ENCODE measurements at regions not wholly inside any gene's neighbourhood (a gene's known extent, or its start where the extent isn't known, plus 50 kb on each side); places are given as distances from the start of the nearest gene placed in this dataset.

DNA sequence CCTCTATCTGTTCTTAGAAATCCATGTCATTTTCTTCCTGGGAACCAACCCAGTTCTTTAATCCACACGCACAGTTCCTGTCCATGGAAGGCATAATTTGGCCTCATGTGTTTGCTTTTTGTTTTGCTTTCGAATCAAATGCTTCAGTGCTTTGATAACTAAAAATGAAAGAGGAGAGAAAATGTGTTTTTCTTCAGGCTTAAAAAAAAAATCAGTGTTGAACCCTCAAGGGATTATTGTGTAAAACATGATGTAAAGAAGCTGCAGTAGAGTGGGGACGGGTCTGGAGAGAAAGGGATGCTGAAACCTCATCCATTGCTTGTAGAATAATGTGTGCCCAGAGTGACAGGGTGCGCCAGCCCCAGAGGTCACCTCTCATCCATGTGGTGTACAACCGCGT lies 197.5 kb upstream of the JARID2 start:
- no peaks in the 10 kb centered on the region for H3K9me2 ChIP-seq (replicated peaks; ENCODE audit: insufficient read depth)
- no peak for DNase-seq (ENCODE audit: low spot score)
- no peaks in the 10 kb centered on the region for H3K27me3 ChIP-seq
- WGBS (ENCODE audit: low lambda C conversion rate, missing lambda C conversion rate) = 95% methylated on average over 6 of the region's 6 CpGs
- no peak overlapping the region for H3K27ac ChIP-seq
- no peaks in the 10 kb centered on the region for H3K9me3 ChIP-seq (ENCODE audit: low read depth)
- H3K4me2 ChIP-seq = no peak overlapping the region
- H3K4me1 ChIP-seq (ENCODE audit: insufficient read depth) = peaks cover 7% of the 10 kb centered on the region
- H2AFZ ChIP-seq = no peak overlapping the region
- no peaks in the 10 kb centered on the region for H4K20me1 ChIP-seq (ENCODE audit: insufficient read depth, poor library complexity, severe bottlenecking)
- TF ChIP-seq EZH2 (IDR thresholded peaks at IDR 0.05; ENCODE audit: borderline replicate concordance) (no peak), EZH2phosphoT487 (IDR thresholded peaks at IDR 0.05; ENCODE audit: low read depth, severe bottlenecking, unreplicated experiment) (no peak)
- TF ChIP-seq, protein P1, sequence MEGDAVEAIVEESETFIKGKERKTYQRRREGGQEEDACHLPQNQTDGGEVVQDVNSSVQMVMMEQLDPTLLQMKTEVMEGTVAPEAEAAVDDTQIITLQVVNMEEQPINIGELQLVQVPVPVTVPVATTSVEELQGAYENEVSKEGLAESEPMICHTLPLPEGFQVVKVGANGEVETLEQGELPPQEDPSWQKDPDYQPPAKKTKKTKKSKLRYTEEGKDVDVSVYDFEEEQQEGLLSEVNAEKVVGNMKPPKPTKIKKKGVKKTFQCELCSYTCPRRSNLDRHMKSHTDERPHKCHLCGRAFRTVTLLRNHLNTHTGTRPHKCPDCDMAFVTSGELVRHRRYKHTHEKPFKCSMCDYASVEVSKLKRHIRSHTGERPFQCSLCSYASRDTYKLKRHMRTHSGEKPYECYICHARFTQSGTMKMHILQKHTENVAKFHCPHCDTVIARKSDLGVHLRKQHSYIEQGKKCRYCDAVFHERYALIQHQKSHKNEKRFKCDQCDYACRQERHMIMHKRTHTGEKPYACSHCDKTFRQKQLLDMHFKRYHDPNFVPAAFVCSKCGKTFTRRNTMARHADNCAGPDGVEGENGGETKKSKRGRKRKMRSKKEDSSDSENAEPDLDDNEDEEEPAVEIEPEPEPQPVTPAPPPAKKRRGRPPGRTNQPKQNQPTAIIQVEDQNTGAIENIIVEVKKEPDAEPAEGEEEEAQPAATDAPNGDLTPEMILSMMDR (IDR thresholded peaks at IDR 0.05; ENCODE audit: poor library complexity) = no peak
- H3K4me3 ChIP-seq = no peak overlapping the region
- no peaks in the 10 kb centered on the region for H3K79me2 ChIP-seq
- H3K36me3 ChIP-seq (replicated peaks; ENCODE audit: insufficient read depth, low read depth) = no peaks in the 10 kb centered on the region

- no peak for DNase-seq (ENCODE audit: low spot score)
- 52% methylated on average over 9 of the region's 9 CpGs for WGBS (ENCODE audit: low lambda C conversion rate, missing lambda C conversion rate)
- TF ChIP-seq, protein P1 (IDR thresholded peaks at IDR 0.05; ENCODE audit: poor library complexity) = no peak
- no peak for TF ChIP-seq EZH2 (IDR thresholded peaks at IDR 0.05; ENCODE audit: borderline replicate concordance)
- TF ChIP-seq EZH2phosphoT487 (IDR thresholded peaks at IDR 0.05; ENCODE audit: low read depth, severe bottlenecking, unreplicated experiment) = no peak
- Histone ChIP-seq H3K36me3 (replicated peaks; ENCODE audit: insufficient read depth, low read depth) (no peaks in the 10 kb centered on the region), H3K9me2 (replicated peaks; ENCODE audit: insufficient read depth) (no peaks in the 10 kb centered on the region), H2AFZ (no peak overlapping the region), H3K79me2 (no peaks in the 10 kb centered on the region), H4K20me1 (ENCODE audit: insufficient read depth, poor library complexity, severe bottlenecking) (no peaks in the 10 kb centered on the region), H3K27me3 (no peaks in the 10 kb centered on the region), H3K4me3 (no peak overlapping the region), H3K4me2 (no peak overlapping the region), H3K9me3 (ENCODE audit: low read depth) (no peaks in the 10 kb centered on the region), H3K4me1 (ENCODE audit: insufficient read depth) (no peaks in the 10 kb centered on the region), H3K27ac (no peak overlapping the region)
Measured at GRCh38 chr6:15058200-15059061, 187.4 kb upstream of the JARID2 start.

DNA sequence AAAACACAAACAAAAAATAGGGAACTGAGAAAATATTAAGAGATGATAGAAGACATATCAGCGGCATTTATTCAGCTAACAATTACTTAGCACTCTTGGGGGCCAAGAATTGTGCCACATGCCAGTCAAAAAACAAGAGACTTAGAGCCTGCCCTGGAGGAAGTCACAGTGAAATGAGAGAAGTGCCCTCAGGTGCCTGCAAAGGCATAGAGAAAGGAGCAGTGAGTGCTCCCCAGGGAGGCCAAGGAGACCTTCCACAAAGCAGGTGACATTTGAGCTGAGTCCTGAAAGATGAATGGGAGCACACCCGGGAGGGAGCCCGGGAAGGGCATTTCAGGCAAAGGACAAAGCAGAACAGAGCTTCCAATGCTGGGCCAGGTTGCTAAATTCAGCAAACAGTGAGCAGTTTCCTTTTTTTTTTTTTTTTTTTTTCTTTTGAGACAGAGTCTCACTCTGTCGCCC lies 184.7 kb upstream of the JARID2 start:
- Histone ChIP-seq H3K9me2 (replicated peaks; ENCODE audit: insufficient read depth) (no peaks in the 10 kb centered on the region), H3K9me3 (ENCODE audit: low read depth) (no peaks in the 10 kb centered on the region), H3K27ac (no peak overlapping the region), H3K4me1 (ENCODE audit: insufficient read depth) (peaks cover 12% of the 10 kb centered on the region), H3K36me3 (replicated peaks; ENCODE audit: insufficient read depth, low read depth) (no peaks in the 10 kb centered on the region), H3K27me3 (no peaks in the 10 kb centered on the region), H3K4me3 (no peak overlapping the region), H3K4me2 (no peak overlapping the region), H4K20me1 (ENCODE audit: insufficient read depth, poor library complexity, severe bottlenecking) (no peaks in the 10 kb centered on the region), H3K79me2 (no peaks in the 10 kb centered on the region), H2AFZ (no peak overlapping the region)
- no peak for DNase-seq (ENCODE audit: low spot score)
- WGBS (ENCODE audit: low lambda C conversion rate, missing lambda C conversion rate) = 65% methylated on average over 4 of the region's 4 CpGs
- TF ChIP-seq EZH2phosphoT487 (IDR thresholded peaks at IDR 0.05; ENCODE audit: low read depth, severe bottlenecking, unreplicated experiment) (no peak), EZH2 (IDR thresholded peaks at IDR 0.05; ENCODE audit: borderline replicate concordance) (no peak)
- TF ChIP-seq, protein P1 (IDR thresholded peaks at IDR 0.05; ENCODE audit: poor library complexity) = no peak
